Ishikawa (cell line): ENCODE measurements at regions not wholly inside any gene's neighbourhood (a gene's known extent, or its start where the extent isn't known, plus 50 kb on each side); places are given as distances from the start of the nearest gene placed in this dataset.

ENCODE experiments used
- CEBPB ChIP-seq: IDR thresholded peaks from 2 replicates; pipeline ENCODE4 v1.6.1; 2012
- EP300 ChIP-seq: IDR thresholded peaks from 2 replicates; pipeline ENCODE4 v1.6.1; 2012; ENCODE audit warnings: borderline replicate concordance
- FOXM1 ChIP-seq: IDR thresholded peaks from 2 replicates; pipeline ENCODE4 v1.6.1; 2012; ENCODE audit warnings: low read depth, borderline replicate concordance
- NFIC ChIP-seq: IDR thresholded peaks from 2 replicates; pipeline ENCODE4 v1.6.1; 2012
- REST ChIP-seq: IDR thresholded peaks from 2 replicates; pipeline ENCODE4 v1.6.1; 2012; ENCODE audit warnings: low read depth, mild to moderate bottlenecking
- TCF12 ChIP-seq: IDR thresholded peaks from 2 replicates; pipeline ENCODE4 v1.6.1; 2012; ENCODE audit warnings: low read depth

GRCh38 chr3:184461219-184461618 lies 81.4 kb downstream of the CHRD start:
- TF ChIP-seq REST, result no peak
- no peak for TF ChIP-seq FOXM1
- no peak for TF ChIP-seq NFIC
- no peak for TF ChIP-seq EP300
- TF ChIP-seq CEBPB, result no peak
- TF ChIP-seq TCF12, result no peak
